CD4-positive, alpha-beta T cell treated with Interleukin-15 for 1 hour (primary cell): ENCODE measurements at regions not wholly inside any gene's neighbourhood (a gene's known extent, or its start where the extent isn't known, plus 50 kb on each side); places are given as distances from the start of the nearest gene placed in this dataset.
"Not testable (repeated sequence)": the region's sequence is repeated elsewhere in the genome, so short reads cannot be mapped to it uniquely, and the experiment has no call there.

Experiments
- DNase-seq: peaks from one replicate; pipeline ENCODE4 v3.0.0-alpha.2; 2020

DNA sequence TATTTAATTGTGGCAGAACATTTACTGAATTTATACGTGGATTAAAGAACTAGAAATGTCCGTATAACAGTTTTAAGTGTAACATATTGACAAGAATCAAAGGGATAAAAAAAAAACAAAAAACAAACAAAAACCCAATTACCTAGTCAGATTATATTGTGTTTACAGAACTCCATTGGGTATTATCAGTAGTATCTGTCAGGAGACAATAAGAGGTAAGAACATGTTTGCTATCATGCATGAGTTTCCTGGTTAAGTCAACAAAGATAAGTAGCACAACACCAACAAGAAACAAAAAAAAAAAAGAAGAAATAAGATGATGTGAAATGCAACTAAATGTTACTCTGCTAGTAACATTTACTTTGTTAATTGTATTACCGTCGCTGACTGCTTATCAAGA, 570.6 kb downstream of the ZBBX start:
- no peak for DNase-seq

DNA sequence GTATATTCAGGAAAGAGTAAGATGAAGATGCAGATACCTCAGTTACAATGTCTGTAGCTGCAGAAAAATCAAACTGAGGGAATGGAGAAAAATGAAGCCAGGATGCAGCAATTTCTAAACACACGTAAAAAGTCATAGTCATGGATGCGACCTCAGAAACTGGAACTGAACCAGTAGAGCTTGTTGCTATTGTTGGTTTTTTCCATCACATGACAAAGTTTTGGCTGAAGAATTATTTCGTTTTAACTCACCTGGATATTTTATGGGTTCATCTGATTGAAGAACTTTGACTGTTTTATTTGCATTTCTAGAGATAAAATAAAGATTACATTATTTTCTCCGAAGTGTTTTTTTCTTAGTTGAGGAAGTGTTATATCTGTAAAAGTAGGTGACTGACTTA, 591.2 kb downstream of the ZBBX start:
- no peak for DNase-seq

DNA sequence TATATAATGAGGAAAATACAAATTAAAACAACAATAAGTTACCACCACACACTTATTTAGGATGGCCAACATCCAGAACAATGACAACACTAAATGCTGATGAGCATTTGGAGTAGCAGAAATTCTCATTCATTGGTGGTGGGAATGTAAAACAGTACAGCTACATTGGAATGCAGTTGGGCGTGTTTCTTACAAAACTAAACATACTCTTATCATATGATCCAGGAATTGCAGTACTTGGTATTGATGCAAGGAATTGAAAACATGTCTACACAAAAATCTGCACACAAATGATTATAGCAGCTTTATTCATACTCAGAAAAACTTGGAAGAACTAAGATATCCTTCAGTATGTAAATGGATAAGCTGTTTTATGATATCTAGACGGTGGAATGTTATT, 594.2 kb downstream of the ZBBX start:
- DNase-seq = no peak

DNA sequence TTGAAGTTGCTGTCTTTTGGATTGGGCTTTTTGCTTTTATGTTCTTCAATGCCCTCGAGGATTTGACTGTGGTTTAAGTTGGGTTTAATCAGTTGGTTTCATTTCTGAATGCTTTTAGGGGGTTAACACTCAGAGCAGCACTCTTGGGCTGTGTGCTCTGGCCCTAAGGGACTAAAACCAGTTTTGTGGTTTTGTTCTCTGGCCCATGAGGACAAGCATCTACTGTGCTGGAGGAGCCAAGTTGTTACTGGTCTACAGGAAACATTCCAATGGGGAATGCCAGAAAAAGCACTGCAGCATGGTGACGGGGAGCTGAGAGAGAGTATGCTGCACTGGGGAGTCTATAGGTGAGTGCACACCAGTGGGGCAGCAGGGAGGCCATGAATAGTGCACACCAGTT, 596.9 kb downstream of the ZBBX start:
- no peak for DNase-seq

DNA sequence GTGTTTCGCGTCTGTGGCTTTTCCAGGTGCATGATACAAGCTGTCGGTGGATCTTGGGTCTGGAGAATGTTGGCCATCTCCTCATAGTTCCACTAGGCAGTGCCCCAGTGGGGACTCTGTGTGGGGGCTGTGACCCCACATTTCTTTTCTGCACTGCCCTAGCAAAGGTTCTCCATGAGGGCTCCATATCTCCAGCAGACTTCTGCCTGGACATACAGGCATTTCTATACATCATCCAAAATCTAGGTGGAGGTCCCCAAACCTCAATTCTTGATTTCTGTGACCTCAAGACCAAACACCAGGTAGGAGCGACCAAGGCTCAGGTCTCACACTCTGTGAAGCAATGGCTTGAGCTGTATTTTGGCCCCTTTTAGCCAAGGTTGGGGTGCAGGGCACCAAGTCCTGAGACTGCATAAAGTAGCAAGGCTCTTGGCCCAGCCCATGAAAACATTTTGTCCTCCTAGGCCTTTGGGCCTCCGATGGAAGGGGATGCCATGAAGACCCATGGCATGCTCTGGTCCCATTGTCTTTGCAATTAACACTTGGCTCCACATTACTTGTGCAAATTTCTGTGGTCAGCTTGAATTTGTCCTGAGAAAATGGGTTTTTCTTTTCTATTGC, 615.3 kb downstream of the ZBBX start:
- DNase-seq = no peak

DNA sequence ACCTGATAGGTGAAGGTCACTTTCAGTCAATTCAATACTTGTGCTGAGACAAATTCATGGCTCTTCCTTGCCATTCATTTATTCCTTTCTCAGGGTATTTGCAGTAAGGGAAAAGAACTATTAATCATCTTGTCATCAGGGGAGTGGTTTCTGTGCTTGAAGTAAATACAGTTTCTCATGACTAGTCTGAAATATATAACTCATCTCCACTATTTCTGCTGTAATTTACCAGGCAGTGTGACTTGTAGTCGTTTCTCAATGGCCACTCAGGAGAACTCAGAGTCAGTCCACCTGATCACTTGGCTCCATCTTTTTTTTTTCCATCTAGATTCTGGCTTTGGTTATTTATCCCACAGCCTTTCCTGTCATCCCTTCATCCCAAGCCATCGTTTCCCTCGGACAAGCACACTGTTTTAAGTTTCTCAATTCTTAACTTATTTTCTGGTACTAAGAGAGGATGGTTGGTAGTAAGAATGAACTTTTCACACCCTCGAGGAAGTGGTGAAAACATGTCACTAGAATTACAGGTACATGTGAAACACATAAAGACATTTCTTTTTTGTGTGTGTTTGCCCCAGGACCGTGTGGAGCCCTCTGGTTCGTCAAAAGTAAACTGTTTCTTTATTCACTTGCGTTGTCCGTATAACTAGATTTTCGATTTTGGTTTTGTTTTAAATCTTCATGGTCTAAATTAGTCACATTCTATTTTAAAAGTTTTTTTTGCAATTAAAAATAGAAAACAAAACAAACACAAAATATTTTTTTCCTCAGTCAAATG, 620.2 kb downstream of the ZBBX start:
- DNase-seq = no peak

DNA sequence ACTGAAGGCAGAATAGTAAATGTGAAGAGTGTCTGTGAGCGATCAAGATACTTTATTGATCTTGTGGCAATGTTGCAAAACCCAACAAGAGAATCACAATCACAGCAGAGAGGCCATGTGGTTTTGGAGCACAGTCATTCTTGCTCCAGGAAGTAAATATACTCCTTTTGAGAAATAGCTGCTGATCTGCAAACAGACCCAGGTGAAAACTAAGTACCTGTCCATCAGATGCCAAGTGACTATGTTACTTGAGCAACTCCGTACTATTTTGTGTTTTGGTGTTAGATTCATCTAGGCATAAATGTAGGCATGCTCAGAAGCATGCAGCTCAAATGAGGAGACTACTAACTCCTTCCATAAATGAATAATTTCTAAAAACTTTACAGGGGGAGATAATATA, 627.9 kb downstream of the ZBBX start:
- DNase-seq = no peak

DNA sequence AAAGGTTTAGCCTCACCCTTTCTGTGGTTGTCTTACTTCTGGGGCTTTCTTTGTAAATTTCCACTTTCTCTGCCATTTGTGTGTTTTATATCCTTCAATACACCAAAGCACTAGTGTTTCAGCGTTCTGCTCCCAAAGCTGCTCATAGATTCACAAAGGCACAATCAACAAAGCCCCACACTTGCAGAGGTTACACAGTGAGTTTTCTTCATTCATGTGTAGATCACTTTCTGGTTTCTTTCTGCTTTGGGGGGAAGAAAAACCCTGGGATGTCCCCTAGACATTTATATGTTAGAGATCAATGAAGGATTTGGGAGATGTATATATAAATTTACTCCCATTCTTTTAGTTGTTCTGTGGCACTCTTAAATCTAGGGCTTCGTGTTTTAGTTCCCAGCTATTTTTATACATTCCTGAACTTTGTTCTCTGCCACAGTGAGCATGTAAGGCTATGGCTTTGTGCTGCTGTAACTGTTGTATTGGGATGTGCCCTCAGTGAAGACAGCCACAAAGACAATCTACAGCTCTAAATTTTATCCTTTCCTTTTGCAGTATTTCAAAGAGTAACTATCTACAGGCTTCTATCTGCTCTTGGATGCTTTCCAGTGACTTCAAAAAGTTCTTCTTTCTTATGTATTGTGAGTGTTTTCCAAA, 636.5 kb downstream of the ZBBX start:
- DNase-seq = no peak

DNA sequence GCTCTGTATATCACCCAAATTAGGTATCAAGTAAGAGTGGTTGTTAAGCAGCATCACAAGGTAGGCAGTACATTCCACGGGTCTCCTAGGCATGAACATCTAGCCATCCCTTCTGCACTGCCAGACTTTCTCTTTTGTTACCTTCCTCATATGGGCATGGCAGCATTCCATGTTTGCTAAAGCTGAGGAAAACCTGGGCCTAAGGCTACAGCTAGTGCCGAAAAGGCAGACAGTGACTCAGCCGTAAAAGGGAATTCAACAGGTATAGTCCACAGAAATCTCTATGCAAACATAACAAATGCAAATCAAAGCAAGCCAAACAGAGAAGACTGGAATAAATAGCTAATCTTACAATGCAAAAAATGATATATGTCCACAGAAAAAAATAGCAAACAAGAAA, 645.4 kb downstream of the ZBBX start:
- no peak for DNase-seq

DNA sequence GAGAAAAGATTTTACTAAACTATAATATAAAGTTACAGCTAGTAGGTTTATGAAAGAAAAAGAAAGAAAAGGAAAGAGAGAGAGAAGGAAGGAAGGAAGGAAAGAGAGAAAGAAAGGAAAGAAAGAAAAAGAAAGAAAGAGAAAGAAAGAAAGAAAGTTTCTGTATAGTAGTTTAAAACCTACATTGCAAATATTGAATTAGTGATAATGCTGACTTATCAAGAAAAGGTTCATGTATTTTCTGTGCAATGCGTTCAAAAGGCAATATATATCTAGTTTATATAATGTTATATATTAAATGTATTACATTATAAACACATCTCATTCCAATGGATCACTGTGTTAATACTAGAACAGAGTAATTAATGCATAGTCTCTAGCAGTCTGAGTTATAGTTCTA, 648.4 kb downstream of the ZBBX start:
- no peak for DNase-seq

DNA sequence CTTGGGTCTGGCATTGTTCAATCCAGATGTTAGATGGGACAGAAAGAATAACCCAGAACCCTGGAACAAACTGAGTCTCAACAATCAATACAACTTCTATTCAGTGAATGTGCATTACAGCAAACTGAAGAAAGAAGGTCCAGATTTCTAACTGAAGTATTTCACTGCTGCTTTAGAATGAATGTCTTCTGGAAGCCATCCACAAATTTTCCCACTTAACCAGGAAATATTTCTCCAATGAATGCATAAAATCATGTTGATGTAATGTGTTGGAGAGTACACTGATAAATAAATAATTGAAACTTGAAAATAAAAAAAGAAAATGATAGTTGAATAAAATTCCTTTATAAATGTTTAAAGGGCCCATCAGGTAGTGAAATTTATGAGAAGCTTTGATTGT, 658.6 kb downstream of the ZBBX start:
- DNase-seq = no peak

DNA sequence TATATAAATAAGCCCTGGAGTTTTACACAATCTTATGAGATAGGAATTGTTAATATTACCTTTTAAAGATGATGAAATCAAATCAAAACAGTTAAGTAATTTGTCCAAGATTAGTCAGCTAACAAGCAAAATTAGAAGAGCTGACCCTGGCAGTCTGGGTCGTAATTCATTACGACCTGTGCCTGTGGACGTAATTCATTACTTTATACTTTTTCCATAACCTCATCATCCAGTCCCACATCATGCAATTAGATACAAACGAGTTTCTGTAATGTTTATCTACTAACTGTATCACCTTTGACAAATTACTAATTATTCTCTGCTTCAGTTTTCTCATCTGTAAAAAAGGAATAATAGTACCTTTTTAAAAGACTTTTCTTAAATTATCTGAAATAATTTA, 665.9 kb downstream of the ZBBX start:
- no peak for DNase-seq

DNA sequence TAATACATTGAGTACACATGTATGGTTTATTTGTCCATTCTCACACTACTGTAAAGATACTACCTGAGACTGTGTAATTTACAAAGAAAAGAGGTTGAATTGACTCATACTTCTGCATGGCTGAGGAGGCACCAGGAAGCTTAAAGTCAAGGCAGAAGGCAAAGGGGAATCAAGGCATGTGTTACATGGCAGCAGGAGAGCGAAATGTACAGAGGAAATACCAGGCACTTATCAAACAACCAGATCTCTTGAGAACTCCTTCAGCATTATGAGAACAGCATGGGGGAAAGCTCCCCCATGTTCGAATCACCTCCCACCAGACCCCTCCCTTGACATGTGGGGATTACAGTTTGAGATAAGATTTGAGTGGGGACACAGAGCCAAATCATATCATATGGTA, 666.3 kb downstream of the ZBBX start:
- DNase-seq = no peak

DNA sequence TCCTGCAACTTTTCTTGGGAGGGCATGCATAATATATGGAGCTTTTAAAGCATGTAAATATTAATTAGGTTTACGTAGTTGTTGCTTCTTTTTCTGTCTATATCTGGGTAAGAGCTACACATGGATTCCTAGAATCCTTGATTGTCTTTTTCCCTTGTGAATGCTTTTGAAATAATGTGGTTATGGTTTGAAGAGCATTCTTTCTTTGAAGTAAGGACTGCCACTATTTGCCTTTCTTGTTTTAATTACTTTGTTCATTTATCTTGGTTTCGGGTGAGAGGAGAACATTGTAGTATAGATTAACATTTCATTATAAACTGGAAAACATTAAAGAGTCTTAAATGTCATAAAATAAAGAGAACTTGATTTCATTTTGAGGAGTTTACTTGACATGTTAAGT, 674.0 kb downstream of the ZBBX start:
- DNase-seq = no peak

DNA sequence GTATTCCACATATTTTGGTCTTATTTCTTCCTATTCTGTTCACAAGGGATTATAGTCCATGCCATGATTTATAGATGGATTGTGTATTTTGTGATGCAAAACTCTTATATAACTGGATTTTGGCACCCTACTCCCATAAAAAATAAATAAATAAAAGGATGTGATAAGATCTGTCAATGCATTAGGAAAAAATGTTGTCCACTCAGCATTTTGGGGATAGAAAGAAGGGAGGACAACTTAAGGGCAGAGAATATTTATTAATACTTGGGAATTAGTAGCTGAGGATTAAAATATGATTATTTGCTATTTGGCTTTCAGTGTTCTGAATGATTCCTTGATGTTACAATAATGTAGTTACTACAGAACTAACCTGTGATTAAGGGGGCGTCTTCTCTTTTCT, 682.6 kb downstream of the ZBBX start:
- no peak for DNase-seq

DNA sequence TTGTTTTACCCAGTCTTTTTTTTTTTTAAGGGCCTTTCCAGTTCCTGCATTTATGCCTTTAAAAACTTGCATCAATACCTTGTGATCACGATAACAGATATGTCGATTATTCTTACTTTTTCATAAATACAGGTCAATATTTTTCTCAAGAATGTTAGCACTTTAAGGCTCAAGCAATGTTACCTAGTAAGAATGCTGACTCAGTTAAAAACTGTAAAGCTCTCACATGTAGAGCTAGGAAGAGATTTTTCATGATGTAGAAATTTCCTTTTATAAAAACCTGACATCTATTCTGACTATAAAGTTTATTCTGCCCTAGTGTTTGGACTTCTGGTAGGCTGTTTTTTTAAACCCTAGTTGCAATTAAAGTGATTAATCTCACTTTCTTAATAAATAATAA, 684.0 kb downstream of the ZBBX start:
- DNase-seq = no peak

DNA sequence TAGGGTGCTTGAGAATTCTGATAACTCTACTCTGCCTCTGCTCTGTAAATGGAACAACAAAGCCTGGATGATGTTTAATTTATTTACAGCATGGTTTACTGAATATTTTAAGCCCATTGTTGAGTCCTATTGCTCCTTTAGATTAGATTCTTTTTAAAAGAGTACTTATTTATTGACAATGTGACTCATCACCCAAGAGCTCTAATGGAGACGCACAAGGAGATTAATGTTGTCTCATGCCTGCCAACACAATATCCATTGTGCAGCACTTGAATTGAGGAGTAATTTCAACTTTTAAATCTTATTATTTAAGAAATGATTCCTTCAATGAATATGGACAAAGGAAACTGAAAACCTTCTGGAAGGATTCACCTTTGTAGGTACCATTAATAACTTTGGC, 691.4 kb downstream of the ZBBX start:
- no peak for DNase-seq

DNA sequence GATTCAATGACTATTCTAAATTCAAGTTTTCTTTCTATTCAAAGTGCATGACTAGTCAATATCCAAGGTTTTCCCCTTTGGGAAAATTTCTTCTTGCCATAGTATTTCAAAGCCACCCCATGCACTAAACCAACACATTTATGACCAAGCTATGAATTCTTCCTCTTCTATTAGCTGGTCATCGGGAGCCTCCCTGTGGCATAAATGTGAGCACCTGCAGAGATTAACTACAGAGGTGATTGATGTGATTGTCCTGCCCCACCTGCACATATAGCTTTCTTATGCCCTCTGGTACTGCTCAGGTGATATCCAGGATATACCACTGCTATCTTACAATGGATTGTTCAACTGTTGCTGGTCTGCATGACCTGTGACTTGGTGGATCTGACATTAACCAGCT, 694.9 kb downstream of the ZBBX start:
- DNase-seq = no peak

DNA sequence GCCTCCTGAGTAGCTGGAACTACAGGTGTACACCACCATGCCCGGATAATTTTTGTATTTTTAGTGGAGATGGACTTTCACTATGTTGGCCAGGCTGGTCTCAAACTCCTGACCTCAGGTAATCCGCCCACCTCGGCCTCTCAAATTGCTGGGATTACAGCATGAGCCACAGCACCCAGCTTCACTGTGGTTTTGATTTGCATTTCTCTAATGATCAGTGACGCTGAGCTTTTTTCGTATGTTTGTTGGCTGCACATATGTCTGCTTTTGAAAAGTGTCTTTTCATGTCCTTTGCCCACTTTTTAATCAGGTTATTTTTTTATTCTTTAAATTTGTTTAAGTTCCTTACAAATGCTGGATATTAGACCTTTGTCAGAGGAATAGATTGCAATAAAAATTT, 696.0 kb downstream of the ZBBX start:
- DNase-seq = not testable (repeated sequence)

DNA sequence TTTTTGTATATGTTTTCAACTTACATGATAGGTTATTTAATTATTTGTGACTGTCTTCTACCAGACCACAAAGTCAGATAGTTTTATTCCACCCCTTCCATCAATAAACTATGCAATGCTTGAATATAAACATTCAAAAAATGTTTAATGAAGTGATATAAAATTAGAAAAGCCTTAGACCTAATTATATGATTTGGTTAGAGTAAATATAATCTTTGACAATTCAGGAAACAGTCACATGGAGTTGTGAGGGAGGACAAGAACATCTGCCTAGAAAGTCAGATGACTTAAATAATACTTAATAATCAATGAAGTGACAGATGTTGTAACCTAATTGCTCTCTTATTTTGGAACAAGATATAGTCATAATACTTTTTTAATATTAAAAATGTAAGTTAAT, 710.3 kb downstream of the ZBBX start:
- no peak for DNase-seq

DNA sequence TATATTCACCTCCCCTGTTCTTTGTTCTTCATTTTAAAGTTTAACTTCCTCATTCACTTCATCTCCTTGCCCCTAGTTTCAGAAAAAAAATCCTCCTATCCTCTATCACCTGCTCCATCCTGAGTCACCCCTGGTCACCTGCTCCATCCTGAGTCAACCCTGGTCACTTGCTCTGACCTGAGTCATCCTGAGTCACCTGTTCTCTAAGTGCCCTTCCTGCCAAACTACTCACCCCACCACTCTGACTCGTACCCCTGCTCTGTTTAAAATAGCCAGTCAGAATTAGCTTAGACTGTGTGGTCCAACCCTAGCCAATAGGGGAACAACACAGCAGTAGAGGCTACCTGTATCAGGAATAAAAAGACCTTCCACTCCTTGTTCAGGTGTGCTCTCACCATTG, 716.9 kb downstream of the ZBBX start:
- DNase-seq = no peak

DNA sequence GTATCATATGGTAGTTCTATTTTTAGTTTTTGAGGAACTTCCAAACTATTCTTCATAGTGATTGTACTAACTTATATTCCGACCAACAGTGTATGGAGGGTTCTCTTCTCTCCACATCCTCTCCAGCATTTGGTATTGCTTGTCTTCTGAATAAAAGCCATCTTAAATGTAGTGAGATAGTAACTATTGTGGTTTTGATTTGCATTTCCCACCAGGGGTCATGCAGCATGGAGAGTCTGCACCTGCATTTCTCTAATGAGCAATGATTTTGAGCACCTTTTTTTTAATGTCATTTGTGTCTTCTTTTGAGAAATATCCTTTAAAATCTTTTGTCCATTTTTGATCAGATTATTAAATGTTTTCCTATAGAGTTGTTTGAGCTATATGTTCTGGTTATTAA, 718.5 kb downstream of the ZBBX start:
- DNase-seq = no peak

DNA sequence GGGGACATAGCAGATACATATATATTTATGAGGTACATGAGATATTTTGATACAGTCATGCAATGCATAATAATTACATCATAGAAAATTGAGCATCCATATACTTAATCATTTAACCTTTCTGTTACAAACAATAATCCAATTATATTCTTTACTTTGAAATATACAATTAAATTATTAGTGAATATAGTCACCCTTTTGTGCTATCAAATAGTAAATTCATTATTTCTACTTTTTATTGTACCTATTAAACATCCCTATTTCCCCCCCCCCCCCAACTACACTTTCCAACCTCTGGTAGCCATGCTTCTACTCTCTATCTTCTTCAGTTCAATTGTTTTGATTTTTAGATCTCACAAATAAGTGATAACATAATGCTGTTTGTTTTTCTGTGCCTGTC, 719.1 kb downstream of the ZBBX start:
- no peak for DNase-seq

DNA sequence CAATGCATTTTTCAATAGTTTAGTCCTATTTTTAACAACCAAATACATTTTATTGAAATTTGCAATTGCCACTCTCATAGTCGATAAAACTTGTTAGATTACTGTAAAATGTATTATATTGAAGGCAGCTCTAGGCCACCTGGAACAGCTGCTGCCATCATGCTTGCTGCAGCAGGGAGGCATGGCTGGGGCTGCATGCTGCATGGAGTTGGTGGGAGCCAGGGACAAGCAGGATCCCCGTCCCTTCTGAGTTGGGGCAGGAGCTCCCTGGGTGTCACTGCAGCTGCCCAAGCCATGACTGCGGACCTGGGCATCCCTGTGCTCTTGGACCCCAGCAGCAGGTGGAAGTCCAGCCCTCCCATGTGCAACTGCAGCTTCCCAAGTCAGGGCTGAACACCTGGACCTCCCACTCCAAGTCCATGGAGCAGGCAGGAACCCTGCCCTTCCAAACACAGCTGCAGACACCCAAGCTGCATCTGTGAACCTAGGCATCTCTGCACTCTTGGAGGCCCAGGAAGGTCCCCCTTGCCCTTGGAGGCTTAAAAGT, 742.0 kb downstream of the ZBBX start:
- DNase-seq = no peak
